Endometrium (tissue), 2 donors: ENCODE measurements at regions not wholly inside any gene's neighbourhood (a gene's known extent, or its start where the extent isn't known, plus 50 kb on each side); places are given as distances from the start of the nearest gene placed in this dataset.
A peak's percentile ranks its signal among the peaks of the same experiment; 100 is the strongest.
"Not testable (repeated sequence)": the region's sequence is repeated elsewhere in the genome, so short reads cannot be mapped to it uniquely, and the experiment has no call there.

Experiments used
- FAIRE-seq: peaks from 2 replicates; lab custom pipeline; 2012; peaks lifted over from hg19 to GRCh38; lab: Jason Lieb, UNC
- donor health status: control.
- donor health status: control.

DNA sequence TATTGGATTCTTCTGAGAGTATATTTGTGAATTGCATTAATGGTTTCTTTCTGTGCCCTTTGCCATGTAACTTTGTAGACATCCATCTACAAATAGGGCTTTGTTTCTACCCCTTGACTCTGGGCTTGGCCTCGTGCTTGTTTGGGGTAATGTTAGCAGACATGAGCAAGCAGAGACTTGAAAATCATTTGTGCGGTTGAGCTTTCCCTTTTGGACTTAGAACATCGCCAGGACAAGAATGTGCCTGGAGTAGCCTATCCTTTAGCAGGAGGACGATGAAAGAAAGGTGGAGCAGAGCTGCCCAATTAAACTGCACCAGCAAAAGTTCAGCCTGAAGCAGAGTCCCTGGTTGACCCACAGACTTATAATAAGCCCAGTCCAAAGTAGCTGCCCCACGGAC lies 785.9 kb downstream of the EPHA4 start:
- no peak for FAIRE-seq

- FAIRE-seq = no peak
These were observed 784.9 kb downstream of the EPHA4 start for GRCh38 chr2:220787251-220787650.

- FAIRE-seq = no peak
These were observed 782.1 kb downstream of the EPHA4 start for GRCh38 chr2:220789961-220790360.

DNA sequence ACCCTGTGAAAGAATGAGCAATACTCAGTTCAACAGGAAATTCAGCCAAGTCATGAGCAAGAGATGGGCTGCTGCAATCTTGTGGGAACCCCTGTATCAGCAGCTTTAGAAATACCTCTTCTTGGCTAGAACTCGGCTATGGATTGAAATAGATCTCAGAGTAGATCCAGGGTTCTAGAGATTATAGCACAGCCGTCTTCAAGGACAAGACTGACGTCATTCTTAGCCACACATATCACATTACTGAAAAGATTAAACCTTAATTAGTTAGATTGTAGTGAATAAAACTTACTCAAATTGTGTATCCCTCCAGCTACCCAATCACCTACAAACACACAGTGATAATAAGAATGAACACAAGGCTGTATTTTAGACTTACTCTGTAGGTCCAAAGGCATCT lies 776.4 kb downstream of the EPHA4 start:
- FAIRE-seq = no peak

- FAIRE-seq = no peak
These were observed 761.0 kb downstream of the EPHA4 start for GRCh38 chr2:220811115-220811514.

DNA sequence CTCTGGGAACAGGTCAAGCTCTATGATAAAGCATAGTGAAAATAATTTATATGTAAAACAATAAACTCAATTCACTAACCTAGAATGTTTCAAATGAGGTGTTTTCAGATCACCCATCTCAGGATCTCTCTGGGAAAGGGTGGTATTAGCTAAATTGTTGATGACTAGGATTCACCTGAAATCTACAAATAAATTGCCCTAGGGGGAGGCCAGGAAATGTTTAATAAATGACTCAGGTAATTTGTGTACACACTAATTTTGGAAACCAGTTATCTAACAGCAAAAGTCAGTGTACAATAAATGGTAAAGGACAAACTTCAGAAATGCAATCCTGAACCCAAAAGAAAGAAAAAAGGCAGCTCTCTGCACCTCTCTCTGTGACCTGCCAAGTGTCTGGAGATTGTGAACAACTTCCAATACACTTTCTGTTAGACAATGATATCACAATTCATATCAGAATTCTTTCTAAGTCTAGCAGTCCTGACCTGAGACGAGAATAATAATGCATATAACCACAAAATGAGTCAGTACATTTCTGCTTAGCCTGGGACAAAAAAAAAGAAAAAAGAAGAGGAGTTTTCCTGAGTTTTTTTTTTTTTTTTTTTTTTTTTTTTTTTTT lies 760.0 kb downstream of the EPHA4 start:
- no peak for FAIRE-seq

GRCh38 chr2:220814441-220814840 lies 757.7 kb downstream of the EPHA4 start:
- FAIRE-seq = no peak

- FAIRE-seq = no peak
These were observed 756.4 kb downstream of the EPHA4 start for GRCh38 chr2:220815698-220816097.

GRCh38 chr2:220821683-220822082 lies 750.4 kb downstream of the EPHA4 start:
- FAIRE-seq = no peak

DNA sequence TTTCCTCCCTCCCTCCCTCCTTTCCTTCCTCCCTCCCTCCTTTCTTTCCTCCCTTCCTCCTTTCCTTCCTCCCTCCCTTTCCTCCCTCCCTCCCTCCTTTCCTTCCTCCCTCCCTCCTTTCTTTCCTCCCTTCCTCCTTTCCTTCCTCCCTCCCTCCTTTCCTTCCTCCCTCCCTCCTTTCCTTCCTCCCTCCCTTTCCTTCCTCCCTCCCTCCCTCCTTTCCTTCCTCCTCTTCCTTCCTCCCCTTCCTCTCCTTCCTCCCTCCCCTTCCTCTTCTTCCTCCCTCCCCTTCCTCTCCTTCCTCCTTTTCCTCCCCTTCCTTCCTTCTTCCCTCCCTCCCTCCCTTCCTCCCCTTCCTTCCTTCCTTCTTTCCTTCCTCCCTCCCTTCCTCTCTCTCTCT lies 748.5 kb downstream of the EPHA4 start:
- FAIRE-seq = not testable (repeated sequence)

GRCh38 chr2:220833446-220833845 lies 738.7 kb downstream of the EPHA4 start:
- no peak for FAIRE-seq

GRCh38 chr2:220835583-220835982 lies 736.5 kb downstream of the EPHA4 start:
- FAIRE-seq = no peak

DNA sequence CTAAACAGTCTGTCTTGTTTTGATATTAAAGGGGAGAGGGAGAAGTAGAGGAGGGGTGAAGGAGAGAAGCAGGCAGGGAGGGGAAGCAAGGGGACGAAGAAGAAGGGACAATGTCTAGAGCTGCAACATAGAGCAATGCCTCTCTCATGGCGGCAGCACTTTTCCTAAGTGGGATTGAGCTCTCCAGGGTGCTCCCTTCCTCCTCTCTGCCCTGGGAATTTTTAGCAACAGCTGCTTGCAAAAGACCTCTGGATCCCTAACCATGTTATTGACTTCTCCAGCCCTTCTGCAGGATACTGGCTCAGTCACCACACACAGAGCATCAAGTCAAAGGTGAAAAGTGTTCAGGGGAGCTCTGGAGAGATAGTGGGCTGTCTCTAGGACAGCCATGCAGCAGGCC lies 734.9 kb downstream of the EPHA4 start:
- no peak for FAIRE-seq

- no peak for FAIRE-seq
These were observed 729.0 kb downstream of the EPHA4 start for GRCh38 chr2:220842901-220843665.

- no peak for FAIRE-seq
These were observed 726.3 kb downstream of the EPHA4 start for GRCh38 chr2:220845766-220846273.

- no peak for FAIRE-seq
These were observed 725.1 kb downstream of the EPHA4 start for GRCh38 chr2:220847006-220847405.

DNA sequence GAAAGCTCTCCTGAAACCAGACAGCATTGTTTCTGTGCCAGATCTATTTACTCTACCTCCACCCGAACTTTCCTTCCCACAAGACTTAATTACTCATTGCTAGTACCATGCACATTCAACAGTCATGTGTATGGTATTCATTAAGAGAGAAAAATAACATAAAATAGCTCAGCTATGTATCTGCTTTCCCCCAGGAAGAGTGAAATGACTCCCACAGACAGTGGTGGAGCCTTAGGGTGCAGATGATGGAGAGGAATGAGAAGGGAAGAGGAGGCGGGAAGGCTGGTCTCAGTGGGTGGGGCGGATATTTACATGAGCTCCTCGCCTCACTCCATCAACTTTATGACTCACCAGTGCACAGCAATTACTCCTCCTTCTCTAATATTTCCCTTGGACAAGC lies 724.5 kb downstream of the EPHA4 start:
- peak; percentile 92 for FAIRE-seq

DNA sequence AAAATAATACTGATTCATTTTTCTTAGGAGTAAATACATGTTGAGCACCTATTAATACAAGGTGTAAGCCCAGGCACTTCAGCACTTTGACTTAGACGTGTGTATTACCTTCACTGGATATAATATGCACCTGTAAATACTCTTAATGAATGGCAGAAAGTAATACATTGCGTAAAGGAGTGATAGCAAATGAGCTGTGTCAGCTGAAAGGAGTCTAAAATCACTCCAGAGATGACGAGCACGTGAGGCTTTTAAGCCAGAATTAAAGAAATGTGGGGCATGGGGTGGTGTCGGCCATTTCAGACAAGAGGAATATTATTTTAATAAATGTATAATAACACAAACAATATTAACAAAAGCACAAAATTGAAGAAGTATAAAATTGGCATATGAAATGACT lies 722.7 kb downstream of the EPHA4 start:
- no peak for FAIRE-seq

- no peak for FAIRE-seq
These were observed 722.0 kb downstream of the EPHA4 start for GRCh38 chr2:220850116-220850515.

DNA sequence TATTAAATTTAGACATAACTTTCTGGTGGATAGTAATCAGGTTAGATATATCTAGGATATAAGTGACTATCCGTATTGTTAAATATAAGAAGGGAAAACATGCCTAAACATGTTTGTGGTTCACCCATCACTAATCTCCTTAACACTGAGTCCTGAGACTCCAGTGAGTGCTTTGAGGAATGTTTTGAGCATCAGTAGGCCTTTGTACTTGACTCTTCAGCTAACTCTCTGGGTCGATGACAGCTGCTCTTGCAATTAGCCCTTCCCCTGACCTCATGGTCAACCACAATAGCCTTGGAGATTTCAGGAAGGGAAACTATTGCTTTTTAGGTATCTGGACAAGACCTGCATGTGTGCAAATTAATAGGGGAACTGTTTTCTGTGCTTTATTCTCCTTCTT lies 716.8 kb downstream of the EPHA4 start:
- FAIRE-seq = no peak

- FAIRE-seq = no peak
These were observed 715.6 kb downstream of the EPHA4 start for GRCh38 chr2:220856486-220856885.

DNA sequence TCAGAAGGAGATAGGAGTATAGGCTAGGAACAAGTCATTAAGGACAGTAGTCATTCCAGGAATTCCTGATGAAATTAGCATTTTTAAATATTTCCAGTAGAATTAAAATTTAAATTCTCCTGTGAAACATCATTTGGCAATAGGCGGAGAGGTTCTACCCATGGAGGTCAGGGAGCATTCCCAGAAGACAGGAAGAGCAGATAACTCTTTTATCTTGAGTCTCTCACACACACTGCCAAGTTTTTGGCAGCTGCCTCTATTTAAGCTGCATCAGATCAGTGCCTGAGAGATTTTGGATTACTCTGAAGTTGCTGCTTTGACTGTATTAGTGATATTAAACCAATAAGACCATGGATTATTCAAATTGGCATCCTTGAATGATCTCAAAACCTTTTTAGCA lies 714.7 kb downstream of the EPHA4 start:
- FAIRE-seq = no peak

DNA sequence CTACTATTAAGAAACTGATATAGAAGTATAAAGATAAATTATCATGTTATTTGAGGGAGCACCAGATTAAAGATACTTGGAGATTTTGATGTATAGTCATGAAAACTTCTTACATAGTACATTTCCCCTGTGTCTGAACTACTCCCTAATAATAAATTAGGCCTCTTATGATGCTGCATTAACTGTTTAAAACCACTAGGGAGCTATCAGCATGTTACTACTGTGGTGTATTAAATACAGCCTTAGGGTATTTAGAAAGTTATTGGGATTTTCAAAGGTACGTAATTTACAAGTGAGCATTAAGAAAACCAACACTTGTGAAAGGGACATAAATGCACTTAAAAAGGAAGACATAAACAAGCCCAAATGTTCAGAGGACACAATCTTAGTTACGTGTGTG lies 714.0 kb downstream of the EPHA4 start:
- no peak for FAIRE-seq

GRCh38 chr2:220871909-220872308 lies 700.2 kb downstream of the EPHA4 start:
- FAIRE-seq = no peak
